DOHH2 (cell line): ENCODE measurements at regions not wholly inside any gene's neighbourhood (a gene's known extent, or its start where the extent isn't known, plus 50 kb on each side); places are given as distances from the start of the nearest gene placed in this dataset.

Experiments used
- EZH2phosphoT487 ChIP-seq: fragments of 200-600 bp; sonication (generic); IDR thresholded peaks from 2 replicates; pipeline ENCODE4 v1.6.1; 2017; ENCODE audit warnings: borderline replicate concordance, mild to moderate bottlenecking, antibody characterized with exemption, low read length, moderate library complexity, mixed read lengths
- TF ChIP-seq, protein P1 (sequence below): fragments of 200-600 bp; sonication (generic); IDR thresholded peaks from one replicate; pipeline ENCODE4 v1.5.1; 2014; ENCODE audit warnings: antibody characterized with exemption, mild to moderate bottlenecking, low read depth, low read length; ENCODE audit not compliant: poor library complexity, severe bottlenecking

DNA sequence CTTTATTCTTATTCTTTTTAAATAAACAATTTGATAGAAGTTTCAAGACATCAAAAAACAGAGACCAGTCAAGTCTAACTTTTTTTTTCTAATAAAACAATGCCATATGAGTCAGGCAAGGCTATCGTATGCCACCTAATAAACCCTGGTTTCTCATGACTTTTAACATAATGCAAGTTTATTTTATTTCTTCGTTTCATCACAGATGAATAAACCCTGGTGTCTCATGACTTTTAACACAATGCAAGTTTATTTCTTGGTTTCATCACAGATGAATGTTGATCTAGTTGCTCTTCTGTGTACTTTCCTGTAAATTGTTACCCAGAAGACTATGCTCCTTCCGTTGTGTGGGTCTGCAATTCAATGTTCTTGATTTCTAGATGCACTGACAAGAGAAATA is 905.4 kb downstream of the ROBO2 start:
- TF ChIP-seq, protein P1, sequence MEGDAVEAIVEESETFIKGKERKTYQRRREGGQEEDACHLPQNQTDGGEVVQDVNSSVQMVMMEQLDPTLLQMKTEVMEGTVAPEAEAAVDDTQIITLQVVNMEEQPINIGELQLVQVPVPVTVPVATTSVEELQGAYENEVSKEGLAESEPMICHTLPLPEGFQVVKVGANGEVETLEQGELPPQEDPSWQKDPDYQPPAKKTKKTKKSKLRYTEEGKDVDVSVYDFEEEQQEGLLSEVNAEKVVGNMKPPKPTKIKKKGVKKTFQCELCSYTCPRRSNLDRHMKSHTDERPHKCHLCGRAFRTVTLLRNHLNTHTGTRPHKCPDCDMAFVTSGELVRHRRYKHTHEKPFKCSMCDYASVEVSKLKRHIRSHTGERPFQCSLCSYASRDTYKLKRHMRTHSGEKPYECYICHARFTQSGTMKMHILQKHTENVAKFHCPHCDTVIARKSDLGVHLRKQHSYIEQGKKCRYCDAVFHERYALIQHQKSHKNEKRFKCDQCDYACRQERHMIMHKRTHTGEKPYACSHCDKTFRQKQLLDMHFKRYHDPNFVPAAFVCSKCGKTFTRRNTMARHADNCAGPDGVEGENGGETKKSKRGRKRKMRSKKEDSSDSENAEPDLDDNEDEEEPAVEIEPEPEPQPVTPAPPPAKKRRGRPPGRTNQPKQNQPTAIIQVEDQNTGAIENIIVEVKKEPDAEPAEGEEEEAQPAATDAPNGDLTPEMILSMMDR = no peak
- no peak for TF ChIP-seq EZH2phosphoT487
